HG02642 (cell line): ENCODE measurements at regions not wholly inside any gene's neighbourhood (a gene's known extent, or its start where the extent isn't known, plus 50 kb on each side); places are given as distances from the start of the nearest gene placed in this dataset.

Experiments
- ATAC-seq: cut with Tn5 transposase; IDR thresholded peaks from one replicate; pipeline ENCODE4 v1.9.1; 2021; ENCODE audit warnings: mild to moderate bottlenecking; ENCODE audit not compliant: unreplicated experiment, poor library complexity

DNA sequence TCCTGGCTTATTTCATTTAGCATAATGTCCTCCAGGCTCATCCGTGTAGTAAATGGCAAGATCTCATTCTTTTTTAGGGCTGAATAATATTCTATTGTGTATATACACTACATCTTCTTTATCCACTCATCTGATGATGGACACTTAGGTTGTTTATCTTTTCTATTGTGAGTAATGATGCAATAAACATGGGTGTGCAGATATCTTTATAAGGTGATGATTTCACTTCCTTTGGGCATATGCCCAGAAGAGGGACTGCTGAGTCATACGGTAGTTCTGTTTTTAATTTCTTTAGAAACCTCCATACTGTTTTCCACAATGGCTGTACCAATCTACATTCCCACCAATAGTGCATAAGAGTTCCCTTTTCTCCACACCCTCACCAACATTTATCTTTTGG, 317.6 kb upstream of the CNKSR2 start:
- no peak for ATAC-seq

DNA sequence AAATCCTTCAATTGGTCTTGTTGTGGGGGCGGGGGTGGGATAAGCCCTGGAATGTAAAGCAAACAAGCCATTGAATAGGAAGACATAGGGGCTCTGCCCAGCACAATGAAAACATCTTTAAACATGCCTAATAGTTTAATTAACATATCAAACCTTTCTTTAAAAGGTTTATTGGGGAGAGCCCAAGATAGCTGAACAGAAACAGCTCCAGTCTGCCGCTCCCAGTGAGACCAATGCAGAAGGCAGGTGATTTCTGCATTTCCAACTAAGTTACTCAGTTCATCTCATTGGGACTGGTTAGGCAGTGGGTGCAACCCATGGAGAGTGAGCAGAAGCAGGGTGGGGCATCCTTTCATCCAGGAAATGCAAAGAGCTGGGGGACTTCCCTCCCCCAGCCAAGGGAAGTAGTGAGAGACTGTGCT, 327.2 kb upstream of the CNKSR2 start:
- no peak for ATAC-seq

GRCh38 chrX:21014326-21014725, 359.9 kb upstream of the CNKSR2 start:
- no peak for ATAC-seq

GRCh38 chrX:21004835-21005234, 369.4 kb upstream of the CNKSR2 start:
- no peak for ATAC-seq

DNA sequence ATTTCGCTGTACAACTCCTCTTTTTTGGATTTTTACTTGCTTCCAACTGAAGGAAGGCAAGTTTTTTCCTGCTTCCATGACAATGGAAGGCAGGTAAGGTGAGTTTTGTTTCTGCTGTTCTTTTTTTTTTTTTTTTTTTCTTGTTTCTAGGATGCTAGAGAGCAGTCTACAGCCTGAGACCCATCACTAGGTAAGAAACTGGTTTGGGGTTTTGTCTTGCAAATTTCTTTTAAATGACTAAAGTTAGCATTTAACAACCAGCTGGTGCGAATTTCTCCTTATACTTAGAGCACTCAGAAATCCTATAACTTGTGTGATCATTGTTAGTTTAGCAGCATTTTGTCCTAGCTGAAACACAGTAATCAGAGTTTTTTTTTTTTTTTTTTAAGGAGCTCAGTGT, 378.4 kb upstream of the CNKSR2 start:
- ATAC-seq: no peak

- ATAC-seq: no peak
Observed at GRCh38 chrX:20989361-20989760, 384.9 kb upstream of the CNKSR2 start.

- ATAC-seq: no peak
Observed at GRCh38 chrX:20988804-20989203, 385.4 kb upstream of the CNKSR2 start.

GRCh38 chrX:20988118-20988517, 386.1 kb upstream of the CNKSR2 start:
- ATAC-seq: no peak

- no peak for ATAC-seq
Observed at GRCh38 chrX:20980426-20980825, 393.8 kb upstream of the CNKSR2 start.

- ATAC-seq: no peak
Observed at GRCh38 chrX:20974326-20974725, 399.9 kb upstream of the CNKSR2 start.

GRCh38 chrX:20973038-20973437, 401.2 kb upstream of the CNKSR2 start:
- no peak for ATAC-seq

DNA sequence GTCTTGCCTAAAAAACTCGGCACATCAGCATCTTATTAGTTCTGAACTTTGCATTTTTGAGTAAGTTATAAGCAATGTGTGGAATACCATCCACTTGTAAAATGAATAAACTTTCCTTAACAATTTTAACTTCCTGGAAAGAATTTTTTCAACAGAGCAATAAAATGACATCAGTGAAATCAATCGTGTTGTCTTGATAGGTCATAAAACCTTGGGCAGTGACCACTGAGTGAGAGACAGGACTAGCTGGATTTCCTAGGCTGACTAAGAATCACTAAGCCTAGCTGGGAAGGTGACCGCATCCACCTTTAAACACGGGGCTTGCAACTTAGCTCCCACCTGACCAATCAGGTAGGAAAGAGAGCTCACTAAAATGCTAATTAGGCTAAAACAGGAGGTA, 403.0 kb upstream of the CNKSR2 start:
- ATAC-seq: no peak

DNA sequence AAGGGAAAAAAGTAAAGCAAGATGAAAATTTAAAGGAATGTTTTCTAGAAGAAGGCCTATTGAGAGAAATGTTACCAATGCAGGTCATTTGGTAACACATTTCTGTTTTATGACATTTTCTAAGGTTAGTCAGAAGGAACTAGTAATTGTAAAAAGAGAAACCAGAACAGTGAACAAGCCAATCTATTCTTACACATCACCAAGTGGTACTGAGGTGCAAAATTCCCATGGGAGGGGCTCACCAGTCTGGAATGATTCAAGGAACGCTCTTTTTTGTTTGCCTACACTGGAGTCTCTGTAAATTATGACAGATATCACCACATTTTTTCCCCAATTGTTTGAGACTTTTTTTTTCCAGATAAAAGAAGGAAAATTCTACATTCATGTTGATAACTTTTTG, 404.7 kb upstream of the CNKSR2 start:
- ATAC-seq: no peak

DNA sequence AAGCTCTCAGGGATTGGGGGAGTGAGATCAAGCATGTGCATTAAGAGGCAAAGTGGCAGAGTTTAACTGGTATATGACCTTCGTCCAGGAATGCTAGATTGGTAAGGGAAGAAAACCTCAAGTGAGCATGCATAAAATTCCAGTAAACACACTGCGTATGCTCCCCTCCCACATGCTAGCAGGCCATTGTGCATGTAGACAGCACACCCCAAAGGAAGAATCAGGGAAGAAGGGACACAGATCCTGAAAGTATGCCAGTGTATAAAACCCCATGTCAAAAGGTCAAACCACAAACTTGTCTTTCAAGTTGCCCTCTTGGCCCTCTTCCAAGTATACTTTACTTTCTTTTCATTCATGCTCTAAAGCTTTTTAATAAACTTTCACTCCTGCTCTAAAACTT, 405.2 kb upstream of the CNKSR2 start:
- no peak for ATAC-seq

- no peak for ATAC-seq
Observed at GRCh38 chrX:20967725-20968124, 406.5 kb upstream of the CNKSR2 start.

GRCh38 chrX:20965270-20966044, 408.8 kb upstream of the CNKSR2 start:
- no peak for ATAC-seq

- ATAC-seq: no peak
Observed at GRCh38 chrX:20954014-20954413, 420.2 kb upstream of the CNKSR2 start.

GRCh38 chrX:20952180-20952579, 422.0 kb upstream of the CNKSR2 start:
- no peak for ATAC-seq

- no peak for ATAC-seq
Observed at GRCh38 chrX:20951016-20951810, 423.0 kb upstream of the CNKSR2 start.

- no peak for ATAC-seq
Observed at GRCh38 chrX:20947411-20947912, 426.8 kb upstream of the CNKSR2 start.

GRCh38 chrX:20913760-20914159, 460.5 kb upstream of the CNKSR2 start:
- ATAC-seq: no peak

DNA sequence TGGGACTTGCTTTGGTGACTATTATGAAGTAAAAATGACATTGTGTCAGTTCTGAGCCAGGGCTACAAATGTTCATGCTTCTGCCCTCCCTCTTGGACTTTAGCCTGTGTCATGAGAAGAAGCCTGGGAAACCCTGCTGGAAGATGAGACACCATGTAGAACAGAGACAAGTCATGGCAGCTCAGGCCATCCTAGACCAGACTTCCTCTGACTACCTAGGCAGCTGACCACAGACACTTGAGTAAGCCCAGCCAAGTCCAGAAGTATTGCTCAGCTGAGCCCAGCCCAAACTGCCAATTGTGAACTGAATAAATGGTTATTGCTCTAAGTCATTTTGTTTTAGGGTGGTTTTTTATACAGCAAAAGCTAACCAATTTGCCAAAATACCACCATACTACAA, 467.6 kb upstream of the CNKSR2 start:
- no peak for ATAC-seq
